Glomerular visceral epithelial cell (primary cell): ENCODE measurements at regions not wholly inside any gene's neighbourhood (a gene's known extent, or its start where the extent isn't known, plus 50 kb on each side); places are given as distances from the start of the nearest gene placed in this dataset.
"Not testable (repeated sequence)": the region's sequence is repeated elsewhere in the genome, so short reads cannot be mapped to it uniquely, and the experiment has no call there.

Source experiments
- DNase-seq: peaks from one replicate; pipeline ENCODE4 v3.0.0-alpha.2; 2016; ENCODE audit errors: extremely low spot score

DNA sequence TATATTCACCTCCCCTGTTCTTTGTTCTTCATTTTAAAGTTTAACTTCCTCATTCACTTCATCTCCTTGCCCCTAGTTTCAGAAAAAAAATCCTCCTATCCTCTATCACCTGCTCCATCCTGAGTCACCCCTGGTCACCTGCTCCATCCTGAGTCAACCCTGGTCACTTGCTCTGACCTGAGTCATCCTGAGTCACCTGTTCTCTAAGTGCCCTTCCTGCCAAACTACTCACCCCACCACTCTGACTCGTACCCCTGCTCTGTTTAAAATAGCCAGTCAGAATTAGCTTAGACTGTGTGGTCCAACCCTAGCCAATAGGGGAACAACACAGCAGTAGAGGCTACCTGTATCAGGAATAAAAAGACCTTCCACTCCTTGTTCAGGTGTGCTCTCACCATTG, 716.9 kb downstream of the ZBBX start:
- DNase-seq, result peak; percentile 23

DNA sequence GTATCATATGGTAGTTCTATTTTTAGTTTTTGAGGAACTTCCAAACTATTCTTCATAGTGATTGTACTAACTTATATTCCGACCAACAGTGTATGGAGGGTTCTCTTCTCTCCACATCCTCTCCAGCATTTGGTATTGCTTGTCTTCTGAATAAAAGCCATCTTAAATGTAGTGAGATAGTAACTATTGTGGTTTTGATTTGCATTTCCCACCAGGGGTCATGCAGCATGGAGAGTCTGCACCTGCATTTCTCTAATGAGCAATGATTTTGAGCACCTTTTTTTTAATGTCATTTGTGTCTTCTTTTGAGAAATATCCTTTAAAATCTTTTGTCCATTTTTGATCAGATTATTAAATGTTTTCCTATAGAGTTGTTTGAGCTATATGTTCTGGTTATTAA, 718.5 kb downstream of the ZBBX start:
- no peak for DNase-seq

DNA sequence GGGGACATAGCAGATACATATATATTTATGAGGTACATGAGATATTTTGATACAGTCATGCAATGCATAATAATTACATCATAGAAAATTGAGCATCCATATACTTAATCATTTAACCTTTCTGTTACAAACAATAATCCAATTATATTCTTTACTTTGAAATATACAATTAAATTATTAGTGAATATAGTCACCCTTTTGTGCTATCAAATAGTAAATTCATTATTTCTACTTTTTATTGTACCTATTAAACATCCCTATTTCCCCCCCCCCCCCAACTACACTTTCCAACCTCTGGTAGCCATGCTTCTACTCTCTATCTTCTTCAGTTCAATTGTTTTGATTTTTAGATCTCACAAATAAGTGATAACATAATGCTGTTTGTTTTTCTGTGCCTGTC, 719.1 kb downstream of the ZBBX start:
- no peak for DNase-seq

DNA sequence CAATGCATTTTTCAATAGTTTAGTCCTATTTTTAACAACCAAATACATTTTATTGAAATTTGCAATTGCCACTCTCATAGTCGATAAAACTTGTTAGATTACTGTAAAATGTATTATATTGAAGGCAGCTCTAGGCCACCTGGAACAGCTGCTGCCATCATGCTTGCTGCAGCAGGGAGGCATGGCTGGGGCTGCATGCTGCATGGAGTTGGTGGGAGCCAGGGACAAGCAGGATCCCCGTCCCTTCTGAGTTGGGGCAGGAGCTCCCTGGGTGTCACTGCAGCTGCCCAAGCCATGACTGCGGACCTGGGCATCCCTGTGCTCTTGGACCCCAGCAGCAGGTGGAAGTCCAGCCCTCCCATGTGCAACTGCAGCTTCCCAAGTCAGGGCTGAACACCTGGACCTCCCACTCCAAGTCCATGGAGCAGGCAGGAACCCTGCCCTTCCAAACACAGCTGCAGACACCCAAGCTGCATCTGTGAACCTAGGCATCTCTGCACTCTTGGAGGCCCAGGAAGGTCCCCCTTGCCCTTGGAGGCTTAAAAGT, 742.0 kb downstream of the ZBBX start:
- no peak for DNase-seq

DNA sequence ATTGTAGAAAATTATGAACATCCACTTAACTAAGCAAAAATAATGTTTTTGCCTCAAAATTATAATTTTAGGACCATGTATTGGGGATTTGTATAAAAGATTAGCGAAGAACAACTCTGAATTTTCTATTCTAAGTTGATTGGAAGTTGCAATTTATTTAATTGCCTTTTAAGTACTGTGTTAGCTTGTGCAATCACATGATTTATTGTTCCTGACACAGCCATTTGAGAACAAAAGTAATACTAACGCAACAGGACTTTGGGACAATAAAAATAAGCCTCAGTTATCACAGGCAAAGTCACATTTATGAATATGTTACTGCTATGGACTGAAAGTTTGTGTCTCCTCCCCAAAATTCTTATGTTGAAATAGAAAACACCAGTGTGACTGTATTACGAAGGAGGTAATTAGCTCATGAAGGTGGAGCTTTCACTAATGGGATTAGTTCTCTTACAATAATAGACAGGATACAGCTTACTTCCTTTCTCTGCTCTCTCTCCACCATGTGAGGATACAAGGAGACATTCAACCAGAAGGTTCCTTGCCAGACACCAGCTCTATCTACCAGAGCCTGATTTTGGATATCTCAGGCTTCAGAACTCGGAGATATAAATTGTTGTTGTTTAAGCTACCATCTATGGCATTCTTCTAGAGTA, 745.9 kb downstream of the ZBBX start:
- DNase-seq, result no peak

DNA sequence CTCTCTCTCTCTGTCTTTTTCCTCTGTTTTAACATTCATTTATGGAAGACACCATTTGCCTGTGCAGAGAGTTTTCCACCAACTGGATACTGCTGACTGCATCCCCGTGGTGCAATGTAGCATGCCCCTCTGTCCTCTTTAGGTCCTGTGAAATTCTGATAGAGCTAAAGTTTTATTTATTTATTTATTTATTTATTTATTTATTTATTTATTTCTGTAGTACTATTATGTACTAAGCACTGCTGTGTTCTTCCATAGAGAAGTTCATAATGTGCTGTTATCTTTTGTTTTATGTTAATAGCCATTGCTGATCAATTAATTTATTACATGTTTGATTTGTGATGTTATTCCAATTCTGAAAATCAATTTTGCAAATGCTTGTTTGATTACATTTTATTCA, 749.9 kb downstream of the ZBBX start:
- no peak for DNase-seq

DNA sequence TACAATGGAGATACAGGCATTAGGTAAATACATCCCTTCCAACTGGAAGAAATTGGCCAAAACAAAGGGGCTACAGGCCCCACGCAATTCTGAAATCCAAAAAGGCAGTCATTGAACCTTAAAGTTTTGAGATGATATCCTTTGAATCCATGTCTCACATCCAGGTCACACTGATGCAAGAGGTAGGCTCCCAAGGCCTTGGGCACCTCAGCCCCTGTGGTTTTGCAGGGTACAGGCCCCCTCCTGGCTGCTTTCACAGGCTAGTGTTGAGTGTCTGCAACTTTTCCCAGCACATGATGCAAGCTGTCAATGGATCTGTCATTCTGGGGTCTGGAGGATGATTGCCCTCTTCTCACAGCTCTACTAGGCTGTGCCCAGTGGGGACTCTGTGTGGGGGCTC, 766.7 kb downstream of the ZBBX start:
- no peak for DNase-seq

DNA sequence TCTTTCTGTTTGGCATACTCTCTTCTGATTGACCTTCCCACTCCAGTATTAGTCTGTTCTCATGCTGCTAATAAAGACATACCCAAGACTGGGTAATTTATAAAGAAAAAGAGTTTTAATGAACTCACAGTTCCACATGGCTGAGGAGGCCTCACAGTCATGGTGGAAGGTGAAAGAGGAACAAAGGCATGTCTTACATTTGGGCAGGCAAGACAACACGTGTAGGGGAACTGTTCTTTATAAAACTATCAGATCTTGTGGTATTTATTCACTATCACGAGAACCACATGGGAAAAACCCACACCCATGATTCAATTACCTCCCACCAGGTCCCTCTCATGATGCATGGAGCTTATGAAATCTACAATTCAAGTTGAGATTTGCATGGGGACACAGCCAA, 767.3 kb downstream of the ZBBX start:
- peak; percentile 2 for DNase-seq

DNA sequence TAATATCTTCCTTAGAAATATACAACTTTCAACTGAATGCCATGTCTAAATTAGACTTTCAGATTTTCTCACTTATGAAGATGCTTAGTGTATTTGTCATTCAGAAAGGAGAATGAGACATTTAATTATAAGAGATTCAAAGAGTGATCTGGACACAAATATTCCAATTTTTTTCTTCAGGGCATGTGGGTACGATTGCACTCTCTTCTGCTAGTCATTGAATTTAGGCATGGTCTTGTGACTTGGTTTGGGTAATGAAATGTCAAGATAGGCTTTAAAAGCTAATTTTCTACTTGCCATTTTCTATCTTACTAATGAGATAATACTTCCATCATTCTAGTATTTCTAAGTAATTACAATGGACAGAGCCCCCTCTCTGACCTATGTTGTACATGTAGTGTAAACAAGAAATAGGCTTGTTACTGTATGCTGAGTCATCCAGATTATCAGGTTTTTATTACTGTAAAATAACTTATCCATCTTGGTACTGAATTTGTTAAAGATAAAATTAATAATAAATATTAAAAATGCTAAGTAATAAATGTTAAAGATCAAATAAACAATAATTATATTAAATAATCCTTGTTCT, 770.8 kb upstream of the BCHE start:
- no peak for DNase-seq

DNA sequence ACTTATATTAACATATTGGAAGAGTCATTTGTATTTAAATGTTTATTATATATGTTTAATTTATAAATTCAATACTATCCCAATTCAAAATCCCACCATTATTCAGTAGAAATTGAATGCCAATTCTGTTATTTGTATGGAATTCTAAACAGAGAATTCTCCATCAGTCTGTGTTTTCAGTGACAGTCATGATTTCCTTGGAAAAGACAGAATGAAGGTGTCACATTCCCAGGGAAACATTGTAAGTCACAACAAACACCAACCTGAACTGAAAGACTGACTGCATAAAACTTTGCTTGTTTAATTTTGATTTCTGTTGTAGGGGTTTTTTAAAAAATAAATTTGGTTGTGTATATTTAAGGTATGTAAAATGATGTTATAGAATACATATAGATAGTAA, 769.8 kb upstream of the BCHE start:
- no peak for DNase-seq

DNA sequence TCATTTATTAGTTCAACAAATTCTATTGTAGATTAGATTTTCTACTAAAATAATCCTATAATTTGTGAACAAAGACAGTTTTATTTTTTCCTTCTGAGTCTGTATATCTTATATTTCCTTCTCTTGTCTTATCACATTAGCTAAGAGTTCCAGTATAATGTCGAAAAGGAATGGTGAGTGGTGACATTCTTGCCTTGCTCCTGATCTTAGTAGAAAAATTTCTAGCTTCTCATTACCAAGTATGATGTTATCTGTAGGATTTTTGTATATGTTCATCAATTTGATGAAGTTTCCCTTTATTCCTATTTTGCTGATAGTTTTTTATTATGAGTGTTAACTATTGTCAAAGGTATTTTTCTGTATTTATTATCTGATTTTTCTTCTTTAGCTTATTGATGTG, 756.6 kb upstream of the BCHE start:
- no peak for DNase-seq

DNA sequence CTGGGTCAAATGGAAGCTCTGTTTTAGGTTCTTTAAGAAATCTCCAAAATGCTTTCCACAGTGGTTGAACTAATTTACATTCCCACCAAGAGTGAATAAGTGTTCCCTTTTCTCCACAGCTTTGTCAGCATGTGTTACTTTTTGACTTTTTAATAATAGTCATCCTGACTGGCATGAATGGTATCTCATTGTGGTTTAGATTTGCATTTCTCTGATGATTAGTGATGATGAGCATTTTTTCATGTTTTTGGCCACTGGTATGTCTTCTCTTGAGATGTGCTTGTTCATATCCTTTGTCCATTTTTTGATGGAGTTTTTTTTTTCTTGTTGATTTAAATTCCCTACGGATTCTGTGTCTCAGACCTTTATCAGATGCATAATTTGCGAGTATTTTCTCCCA, 745.0 kb upstream of the BCHE start:
- DNase-seq, result peak; percentile 1

DNA sequence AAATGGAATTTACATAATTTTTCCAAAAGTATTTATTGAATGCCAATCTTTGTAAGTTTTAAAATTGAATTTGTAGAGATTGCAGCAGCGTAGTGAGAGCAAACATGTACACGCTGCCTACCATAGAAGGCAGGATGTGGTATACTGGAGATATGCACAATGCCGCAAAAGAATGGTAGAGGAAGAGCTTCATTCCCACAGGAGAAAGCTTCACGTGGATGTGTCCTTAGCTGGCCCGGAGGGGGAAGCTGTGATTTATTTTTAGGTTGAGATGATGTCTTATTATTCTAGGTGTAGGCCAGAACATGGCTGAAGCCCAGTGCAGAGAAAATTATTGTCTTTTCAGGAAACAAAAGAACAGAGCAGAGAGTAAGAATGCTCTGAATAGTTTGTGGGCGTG, 743.3 kb upstream of the BCHE start:
- DNase-seq, result no peak

DNA sequence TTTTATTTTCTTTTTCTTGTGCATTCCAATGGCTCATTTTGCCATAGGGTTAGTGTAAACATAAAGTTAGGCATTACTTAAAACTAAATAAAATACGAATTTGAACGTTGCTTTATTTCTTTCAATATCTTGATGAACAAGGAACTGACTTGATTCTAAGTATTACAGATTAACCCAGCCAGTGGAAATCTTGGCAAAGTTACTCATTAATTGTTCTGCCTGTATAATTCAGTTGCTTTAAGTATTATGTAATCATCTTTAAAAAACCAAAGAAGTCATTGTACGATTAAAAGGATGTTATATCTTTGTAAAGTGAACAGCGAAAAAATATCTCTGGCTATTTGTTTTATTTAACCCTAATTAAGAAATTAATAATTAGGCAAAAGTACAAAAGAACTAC, 737.9 kb upstream of the BCHE start:
- peak; percentile 8 for DNase-seq

DNA sequence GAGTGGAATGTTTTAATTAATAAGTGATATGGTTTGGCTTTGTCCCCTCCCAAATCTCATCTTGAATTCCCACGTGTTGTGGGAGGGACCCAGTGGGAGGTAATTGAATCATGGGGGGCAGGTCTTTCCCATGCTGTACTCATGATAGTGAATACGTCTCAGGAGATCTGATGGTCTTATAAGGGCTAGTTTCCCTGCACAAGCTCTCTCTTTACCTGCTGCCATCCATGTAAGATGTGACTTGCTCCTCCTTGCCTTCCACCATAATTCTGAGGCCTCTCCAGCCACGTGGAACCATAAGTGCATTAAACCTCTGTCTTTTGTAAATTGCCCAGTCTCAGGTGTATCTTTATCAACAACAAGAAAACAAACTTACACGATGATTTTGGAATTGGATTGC, 734.5 kb upstream of the BCHE start:
- not testable (repeated sequence) for DNase-seq

DNA sequence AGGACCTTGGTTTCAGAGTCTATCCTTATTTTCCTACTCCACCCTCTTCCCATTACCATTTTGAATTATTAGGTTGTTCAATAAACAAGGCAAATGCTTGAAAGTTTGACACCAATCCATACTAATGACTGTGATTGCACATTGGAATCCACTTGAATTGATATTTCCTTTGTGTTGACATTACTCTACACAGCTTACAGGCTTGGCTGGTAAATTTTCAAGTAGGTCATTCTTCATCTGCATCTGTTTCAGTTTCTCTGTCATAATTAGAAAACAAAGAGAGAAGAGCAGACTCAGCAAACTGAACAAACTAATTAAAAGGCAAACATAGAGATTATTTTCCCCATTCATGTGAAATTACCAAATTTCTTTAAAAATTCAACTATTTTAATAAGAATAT, 732.9 kb upstream of the BCHE start:
- no peak for DNase-seq

DNA sequence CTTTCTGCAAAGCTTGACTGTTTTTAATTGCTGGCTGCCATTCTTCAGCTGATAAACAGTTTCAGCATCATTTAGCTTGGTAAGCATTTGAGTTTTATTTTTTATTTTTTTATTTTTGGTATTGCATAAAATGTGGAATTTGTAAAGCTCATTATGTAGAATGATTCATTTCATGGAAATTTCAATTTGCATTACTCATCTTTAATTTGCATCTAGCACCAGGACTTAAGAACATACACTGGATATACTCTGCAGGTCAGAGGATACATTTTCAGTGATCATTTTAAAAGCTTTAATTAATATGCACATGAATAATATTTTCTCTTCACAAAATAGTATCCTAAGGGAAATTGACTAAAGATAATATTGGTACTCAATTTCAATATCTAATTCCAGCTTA, 732.4 kb upstream of the BCHE start:
- DNase-seq, result no peak

DNA sequence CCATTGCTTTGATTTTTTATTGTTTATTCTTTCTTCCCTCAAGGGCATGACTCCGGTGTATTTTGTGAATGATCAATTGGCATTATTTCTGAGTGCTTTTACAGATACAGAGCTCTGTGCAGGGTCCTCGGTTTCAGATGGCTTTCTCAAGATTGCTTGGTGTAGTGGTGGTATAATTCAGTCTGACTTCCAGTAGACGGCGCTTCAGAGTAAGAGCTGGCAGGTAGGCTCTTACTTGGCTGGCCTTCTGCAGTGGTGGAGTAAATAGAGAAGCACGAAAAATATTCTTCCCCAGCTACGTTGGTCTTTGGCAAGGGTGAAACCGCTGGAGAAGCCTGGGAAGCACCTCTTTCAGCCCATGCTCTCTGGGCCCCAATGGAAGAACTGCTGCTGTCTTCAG, 723.0 kb upstream of the BCHE start:
- DNase-seq, result no peak

DNA sequence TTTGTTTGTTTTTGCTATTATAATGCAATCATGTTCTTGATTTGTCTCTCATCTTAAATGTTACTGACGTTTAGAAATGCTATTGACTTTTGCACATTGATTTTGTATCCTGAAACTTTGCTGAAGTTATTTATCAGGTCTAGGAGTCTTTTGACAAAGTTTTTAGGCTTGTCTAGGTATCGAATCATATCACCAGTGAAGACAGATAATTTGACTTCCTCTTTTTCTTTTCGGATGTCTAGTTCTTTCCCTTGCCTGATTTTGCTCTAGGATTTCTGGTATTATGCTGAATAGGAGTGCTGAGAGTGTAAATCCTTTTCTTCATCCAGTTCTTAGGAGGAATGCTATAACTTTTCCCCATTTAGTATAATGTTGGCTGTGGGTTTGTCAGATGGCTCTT, 719.7 kb upstream of the BCHE start:
- DNase-seq, result no peak

DNA sequence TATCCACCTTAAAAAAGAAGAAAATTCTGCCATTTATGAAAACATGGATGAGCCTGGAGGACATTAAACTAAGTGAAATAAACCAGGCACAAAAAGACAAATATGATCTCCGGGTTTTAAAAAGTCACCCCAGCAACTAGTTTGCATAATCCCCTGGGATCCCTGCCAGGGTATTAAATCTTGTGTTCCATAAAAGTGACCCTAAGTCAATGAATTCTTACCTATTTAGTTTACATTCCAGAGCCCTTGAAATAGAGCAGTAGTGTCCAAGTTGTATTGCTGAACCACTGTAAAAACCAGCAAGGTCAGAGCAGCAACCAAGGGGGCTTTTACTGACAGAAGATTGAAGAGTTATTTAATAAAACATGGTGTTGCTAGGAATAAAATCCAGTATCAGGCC, 716.8 kb upstream of the BCHE start:
- DNase-seq, result no peak

DNA sequence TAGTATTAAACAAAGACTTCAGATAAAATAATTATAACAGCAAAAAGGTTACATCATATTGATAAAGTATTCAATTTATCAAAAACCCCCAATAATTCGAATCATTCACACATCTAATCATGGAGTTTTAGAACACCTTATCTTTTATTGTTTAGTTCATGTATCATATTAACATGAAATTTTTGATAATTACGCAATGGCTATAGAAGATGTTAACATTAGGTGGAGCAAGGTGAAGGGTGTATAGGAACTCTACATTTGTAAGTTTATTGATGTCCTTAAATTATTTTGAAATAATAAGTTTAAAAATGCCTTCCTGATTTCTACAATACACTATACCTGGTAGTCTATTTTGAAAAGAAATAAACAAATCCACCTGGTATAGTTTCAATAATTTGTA, 696.5 kb upstream of the BCHE start:
- DNase-seq, result no peak

DNA sequence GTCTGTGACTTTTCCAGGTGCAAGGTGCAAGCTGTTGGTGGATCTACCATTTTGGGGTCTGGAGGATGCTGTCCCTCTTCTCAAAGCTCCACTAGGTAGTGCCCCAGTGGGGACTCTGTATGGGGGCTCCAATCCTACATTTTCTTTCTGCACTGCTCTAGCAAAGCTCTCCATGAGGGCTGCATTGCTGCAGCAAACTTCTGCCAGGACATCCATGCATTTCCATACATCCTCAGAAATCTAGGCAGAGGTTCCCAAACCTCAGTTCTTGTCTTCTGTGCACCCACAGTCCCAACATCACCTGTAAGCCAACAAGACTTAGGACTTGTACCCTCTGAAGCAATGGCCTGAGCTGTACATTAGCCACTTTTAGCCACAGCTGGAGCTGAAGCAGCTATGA, 694.5 kb upstream of the BCHE start:
- DNase-seq, result no peak

DNA sequence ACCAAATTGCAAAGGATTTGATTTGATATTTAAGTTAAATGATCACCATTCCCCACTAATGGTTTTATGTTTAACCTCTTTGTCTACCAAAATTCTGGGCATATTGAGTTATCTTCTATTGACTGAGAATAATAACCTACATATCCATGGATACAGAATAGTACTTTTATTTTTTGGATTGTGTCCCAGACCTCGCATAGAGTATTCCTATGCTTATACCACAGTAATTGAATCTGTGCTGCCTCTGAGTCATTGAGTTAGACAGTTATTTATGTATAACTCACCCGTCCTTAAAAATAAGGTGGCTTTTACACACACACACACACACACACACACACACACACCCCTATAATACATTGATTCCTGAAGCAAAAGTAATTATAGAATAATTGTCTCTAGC, 690.1 kb upstream of the BCHE start:
- DNase-seq, result peak; percentile 38

DNA sequence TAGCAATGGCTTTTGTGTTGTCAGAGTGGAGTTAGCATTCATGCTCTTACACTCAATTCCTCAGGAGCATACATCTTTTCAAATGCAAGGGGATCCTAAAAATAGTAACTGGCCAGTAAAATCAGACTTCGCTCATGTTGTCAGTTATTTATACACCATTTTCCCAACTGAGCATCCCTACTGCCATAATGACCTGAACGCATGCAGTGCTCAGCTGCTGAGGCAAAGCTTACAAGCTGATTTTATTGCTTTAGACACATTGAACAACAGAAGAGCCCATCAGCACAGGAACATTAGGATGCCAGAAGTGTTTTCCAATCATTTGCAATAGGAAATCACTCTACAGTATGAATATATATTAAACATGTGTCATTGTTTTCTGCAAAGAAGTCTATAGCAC, 689.7 kb upstream of the BCHE start:
- no peak for DNase-seq
